Hepatocyte (in vitro differentiated cells): ENCODE measurements at regions not wholly inside any gene's neighbourhood (a gene's known extent, or its start where the extent isn't known, plus 50 kb on each side); places are given as distances from the start of the nearest gene placed in this dataset.
"Not testable (repeated sequence)": the region's sequence is repeated elsewhere in the genome, so short reads cannot be mapped to it uniquely, and the experiment has no call there.

ENCODE experiments used
- DNase-seq: peaks from one replicate; pipeline ENCODE4 v3.0.0-alpha.2; 2016; ENCODE audit warnings: low spot score
- H2AFZ ChIP-seq: fragments of 200-600 bp; sonication (generic); 2 replicates; pipeline ENCODE4 v1.6.0; 2016; ENCODE audit warnings: antibody characterized with exemption, mild to moderate bottlenecking
- H3K27ac ChIP-seq: fragments of 200-600 bp; sonication (generic); 2 replicates; pipeline ENCODE4 v1.5.1; 2016; ENCODE audit warnings: mild to moderate bottlenecking
- H3K27me3 ChIP-seq: fragments of 200-600 bp; sonication (generic); 2 replicates; pipeline ENCODE4 v1.6.1; 2016
- H3K36me3 ChIP-seq: fragments of 200-600 bp; sonication (generic); replicated peaks from 2 replicates; pipeline ENCODE4 v1.5.1; 2016; ENCODE audit warnings: low read depth; ENCODE audit not compliant: insufficient read depth
- H3K4me1 ChIP-seq: fragments of 200-600 bp; sonication (generic); 2 replicates; pipeline ENCODE4 v1.5.1; 2016; ENCODE audit warnings: mild to moderate bottlenecking, moderate library complexity; ENCODE audit not compliant: insufficient read depth
- H3K4me2 ChIP-seq: fragments of 200-600 bp; sonication (generic); 2 replicates; pipeline ENCODE4 v1.6.0; 2016
- H3K4me3 ChIP-seq: fragments of 200-600 bp; sonication (generic); 2 replicates; pipeline ENCODE4 v1.5.1; 2016; ENCODE audit warnings: mild to moderate bottlenecking
- H3K79me2 ChIP-seq: fragments of 200-600 bp; sonication (generic); 2 replicates; pipeline ENCODE4 v1.6.0; 2017; ENCODE audit warnings: mild to moderate bottlenecking
- H3K9me2 ChIP-seq: fragments of 200-600 bp; sonication (generic); replicated peaks from 2 replicates; pipeline ENCODE4 v1.6.0; 2017; ENCODE audit warnings: mild to moderate bottlenecking; ENCODE audit not compliant: insufficient read depth
- H3K9me3 ChIP-seq: fragments of 200-600 bp; sonication (generic); 2 replicates; pipeline ENCODE4 v1.5.1; 2016; ENCODE audit warnings: low read depth, mild to moderate bottlenecking
- H4K20me1 ChIP-seq: fragments of 200-600 bp; sonication (generic); 2 replicates; pipeline ENCODE4 v1.6.0; 2016; ENCODE audit warnings: mild to moderate bottlenecking; ENCODE audit not compliant: insufficient read depth, poor library complexity, severe bottlenecking
- CTCF ChIP-seq: fragments of 200-600 bp; sonication (generic); IDR thresholded peaks from 2 replicates; pipeline ENCODE4 v1.5.1; 2016; ENCODE audit warnings: antibody characterized with exemption, mild to moderate bottlenecking; ENCODE audit not compliant: poor library complexity
- EZH2 ChIP-seq: fragments of 200-600 bp; sonication (generic); IDR thresholded peaks from 2 replicates; pipeline ENCODE4 v1.6.1; 2016; ENCODE audit warnings: antibody characterized with exemption, mild to moderate bottlenecking, borderline replicate concordance
- EZH2phosphoT487 ChIP-seq: fragments of 200-600 bp; sonication (generic); IDR thresholded peaks from one replicate; pipeline ENCODE4 v1.6.1; 2018; ENCODE audit warnings: antibody characterized with exemption, mild to moderate bottlenecking, low read depth, moderate library complexity; ENCODE audit not compliant: unreplicated experiment, severe bottlenecking
- WGBS: methylation state at CpG from one replicate; pipeline ENCODE4 v1.1.6; 2016; ENCODE audit warnings: low lambda C conversion rate; ENCODE audit errors: missing lambda C conversion rate; 5-methylcytosine and 5-hydroxymethylcytosine counted together

- Histone ChIP-seq H3K27me3 (no peaks in the 10 kb centered on the region), H3K9me3 (no peaks in the 10 kb centered on the region), H3K27ac (no peak overlapping the region), H3K4me1 (no peaks in the 10 kb centered on the region), H3K79me2 (no peaks in the 10 kb centered on the region), H4K20me1 (no peaks in the 10 kb centered on the region), H2AFZ (no peak overlapping the region), H3K4me3 (no peak overlapping the region), H3K36me3 (no peaks in the 10 kb centered on the region), H3K4me2 (no peak overlapping the region), H3K9me2 (no peaks in the 10 kb centered on the region)
- TF ChIP-seq EZH2: no peak
- no peak for TF ChIP-seq EZH2phosphoT487
- no peak for TF ChIP-seq CTCF
- WGBS: 86% methylated on average over 5 of the region's 5 CpGs
- no peak for DNase-seq
Observed at GRCh38 chr7:119999738-120000475, 273.1 kb upstream of the KCND2 start.

GRCh38 chr7:120005720-120006119 is 267.3 kb upstream of the KCND2 start:
- Histone ChIP-seq H3K79me2 (no peaks in the 10 kb centered on the region), H2AFZ (no peak overlapping the region), H3K9me3 (no peaks in the 10 kb centered on the region), H3K27me3 (no peaks in the 10 kb centered on the region), H3K4me1 (no peaks in the 10 kb centered on the region), H3K36me3 (no peaks in the 10 kb centered on the region), H4K20me1 (no peaks in the 10 kb centered on the region), H3K9me2 (no peaks in the 10 kb centered on the region), H3K27ac (no peak overlapping the region), H3K4me2 (no peak overlapping the region), H3K4me3 (no peak overlapping the region)
- TF ChIP-seq EZH2 (no peak), CTCF (no peak), EZH2phosphoT487 (no peak)
- DNase-seq: no peak
- 86% methylated on average over 6 of the region's 6 CpGs for WGBS

GRCh38 chr7:120014301-120014700 is 258.7 kb upstream of the KCND2 start:
- not testable (repeated sequence) for DNase-seq, H3K4me3 ChIP-seq, H2AFZ ChIP-seq, H3K4me1 ChIP-seq, H3K27me3 ChIP-seq, H3K4me2 ChIP-seq, H4K20me1 ChIP-seq, H3K36me3 ChIP-seq, H3K27ac ChIP-seq, H3K79me2 ChIP-seq, H3K9me3 ChIP-seq, H3K9me2 ChIP-seq
- WGBS: 83% methylated on average over 5 of the region's 5 CpGs

GRCh38 chr7:120014925-120015465 is 258.0 kb upstream of the KCND2 start:
- no peak overlapping the region for H2AFZ ChIP-seq

More at GRCh38 chr7:120014925-120015465, 258.0 kb upstream of the KCND2 start:
- H3K4me2 ChIP-seq: no peak overlapping the region
- no peaks in the 10 kb centered on the region for H3K4me1 ChIP-seq
- TF ChIP-seq EZH2phosphoT487: no peak
- no peak for TF ChIP-seq EZH2
- TF ChIP-seq CTCF: no peak
- H3K4me3 ChIP-seq: no peak overlapping the region
- WGBS: 71% methylated on average over 4 of the region's 4 CpGs
- H4K20me1 ChIP-seq: no peaks in the 10 kb centered on the region
- H3K9me3 ChIP-seq: no peaks in the 10 kb centered on the region
- no peak overlapping the region for H3K27ac ChIP-seq
- no peaks in the 10 kb centered on the region for H3K27me3 ChIP-seq
- no peaks in the 10 kb centered on the region for H3K9me2 ChIP-seq
- no peaks in the 10 kb centered on the region for H3K36me3 ChIP-seq
- DNase-seq: no peak
- H3K79me2 ChIP-seq: no peaks in the 10 kb centered on the region
